Liver (tissue), 3 donors: ENCODE measurements at regions not wholly inside any gene's neighbourhood (a gene's known extent, or its start where the extent isn't known, plus 50 kb on each side); places are given as distances from the start of the nearest gene placed in this dataset.

ENCODE experiments used
- EGR1 ChIP-seq, 2 donors: IDR thresholded peaks; 2 replicates each; pipeline ENCODE4 v1.6.1; 2016 to 2018; ENCODE audit warnings: antibody characterized with exemption in 2 of 2, low read depth in 2 of 2
- FOXA1 ChIP-seq: IDR thresholded peaks from 2 replicates; pipeline ENCODE4 v1.6.1; 2016; ENCODE audit warnings: antibody characterized with exemption
- GABPA ChIP-seq, 2 donors: IDR thresholded peaks in 1 of 2; conservative IDR thresholded peaks in 1 of 2; 2 replicates each; pipeline ENCODE4 v1.6.1; 2016; ENCODE audit warnings: antibody characterized with exemption in 2 of 2, mild to moderate bottlenecking in 1 of 2, moderate library complexity in 1 of 2
- HNF4A ChIP-seq, 2 donors: conservative IDR thresholded peaks; 2 replicates each; pipeline ENCODE4 v1.6.1; 2016; ENCODE audit warnings: antibody characterized with exemption in 2 of 2, mild to moderate bottlenecking in 2 of 2
- JUND ChIP-seq, 2 donors: IDR thresholded peaks; 2 replicates each; pipeline ENCODE4 v1.6.1; 2016; ENCODE audit warnings: antibody characterized with exemption in 2 of 2
- RAD21 ChIP-seq, 2 donors: IDR thresholded peaks; 2 replicates each; pipeline ENCODE4 v1.6.1; 2016; ENCODE audit warnings: antibody characterized with exemption in 2 of 2, mild to moderate bottlenecking in 2 of 2
- RXRA ChIP-seq, 2 donors: IDR thresholded peaks; 2 replicates each; pipeline ENCODE4 v1.6.1; 2017 to 2018; ENCODE audit warnings: antibody characterized with exemption in 2 of 2, mild to moderate bottlenecking in 1 of 2
- SP1 ChIP-seq: IDR thresholded peaks from 2 replicates; pipeline ENCODE4 v1.6.1; 2018; ENCODE audit warnings: antibody characterized with exemption, mild to moderate bottlenecking
- TAF1 ChIP-seq: conservative IDR thresholded peaks from 2 replicates; pipeline ENCODE4 v1.6.1; 2016; ENCODE audit warnings: antibody characterized with exemption, mild to moderate bottlenecking
- YY1 ChIP-seq: IDR thresholded peaks from 2 replicates; pipeline ENCODE4 v1.6.1; 2016; ENCODE audit warnings: antibody characterized with exemption, mild to moderate bottlenecking
- TF ChIP-seq, protein P1 (sequence below): IDR thresholded peaks from 2 replicates; pipeline ENCODE4 v1.6.1; 2016; ENCODE audit warnings: antibody characterized with exemption
- TF ChIP-seq, protein P2 (sequence below): fragments of 150-350 bp; IDR thresholded peaks from 2 replicates; pipeline ENCODE4 v1.5.1; 2017; ENCODE audit warnings: improper control_type of control experiment, low read depth, low read length; ENCODE audit not compliant: missing input control
- TF ChIP-seq, protein P3 (sequence below): IDR thresholded peaks from 2 replicates; pipeline ENCODE4 v1.6.1; 2016; ENCODE audit warnings: antibody characterized with exemption, mild to moderate bottlenecking
- TF ChIP-seq, protein P4 (sequence below): IDR thresholded peaks from 2 replicates; pipeline ENCODE4 v1.6.1; 2016; ENCODE audit warnings: antibody characterized with exemption
- donor health status: healthy.
- donor health status: healthy.

DNA sequence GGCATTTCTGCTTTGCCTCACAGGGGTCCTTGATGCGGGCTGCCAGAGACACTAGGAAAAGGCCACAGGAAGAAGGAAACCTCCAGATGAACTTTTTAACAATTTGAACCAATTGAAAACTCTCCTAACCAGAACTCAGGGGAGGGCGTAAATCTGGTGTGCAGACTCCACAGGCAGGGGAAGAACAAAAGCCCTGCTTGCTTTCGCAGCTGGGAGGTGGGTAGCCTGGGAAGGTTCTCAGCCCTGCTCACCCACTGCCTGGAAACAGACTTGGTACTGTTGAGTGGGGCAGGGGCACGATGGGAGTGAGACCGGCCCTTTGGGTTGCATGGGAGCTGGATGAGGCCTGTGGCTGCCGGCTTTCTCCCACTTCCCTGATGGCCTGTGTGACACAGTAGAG is 237.8 kb upstream of the TLE4 start:
- TF ChIP-seq, protein P1, sequence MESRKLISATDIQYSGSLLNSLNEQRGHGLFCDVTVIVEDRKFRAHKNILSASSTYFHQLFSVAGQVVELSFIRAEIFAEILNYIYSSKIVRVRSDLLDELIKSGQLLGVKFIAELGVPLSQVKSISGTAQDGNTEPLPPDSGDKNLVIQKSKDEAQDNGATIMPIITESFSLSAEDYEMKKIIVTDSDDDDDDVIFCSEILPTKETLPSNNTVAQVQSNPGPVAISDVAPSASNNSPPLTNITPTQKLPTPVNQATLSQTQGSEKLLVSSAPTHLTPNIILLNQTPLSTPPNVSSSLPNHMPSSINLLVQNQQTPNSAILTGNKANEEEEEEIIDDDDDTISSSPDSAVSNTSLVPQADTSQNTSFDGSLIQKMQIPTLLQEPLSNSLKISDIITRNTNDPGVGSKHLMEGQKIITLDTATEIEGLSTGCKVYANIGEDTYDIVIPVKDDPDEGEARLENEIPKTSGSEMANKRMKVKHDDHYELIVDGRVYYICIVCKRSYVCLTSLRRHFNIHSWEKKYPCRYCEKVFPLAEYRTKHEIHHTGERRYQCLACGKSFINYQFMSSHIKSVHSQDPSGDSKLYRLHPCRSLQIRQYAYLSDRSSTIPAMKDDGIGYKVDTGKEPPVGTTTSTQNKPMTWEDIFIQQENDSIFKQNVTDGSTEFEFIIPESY: no peak
- TF ChIP-seq, protein P2, sequence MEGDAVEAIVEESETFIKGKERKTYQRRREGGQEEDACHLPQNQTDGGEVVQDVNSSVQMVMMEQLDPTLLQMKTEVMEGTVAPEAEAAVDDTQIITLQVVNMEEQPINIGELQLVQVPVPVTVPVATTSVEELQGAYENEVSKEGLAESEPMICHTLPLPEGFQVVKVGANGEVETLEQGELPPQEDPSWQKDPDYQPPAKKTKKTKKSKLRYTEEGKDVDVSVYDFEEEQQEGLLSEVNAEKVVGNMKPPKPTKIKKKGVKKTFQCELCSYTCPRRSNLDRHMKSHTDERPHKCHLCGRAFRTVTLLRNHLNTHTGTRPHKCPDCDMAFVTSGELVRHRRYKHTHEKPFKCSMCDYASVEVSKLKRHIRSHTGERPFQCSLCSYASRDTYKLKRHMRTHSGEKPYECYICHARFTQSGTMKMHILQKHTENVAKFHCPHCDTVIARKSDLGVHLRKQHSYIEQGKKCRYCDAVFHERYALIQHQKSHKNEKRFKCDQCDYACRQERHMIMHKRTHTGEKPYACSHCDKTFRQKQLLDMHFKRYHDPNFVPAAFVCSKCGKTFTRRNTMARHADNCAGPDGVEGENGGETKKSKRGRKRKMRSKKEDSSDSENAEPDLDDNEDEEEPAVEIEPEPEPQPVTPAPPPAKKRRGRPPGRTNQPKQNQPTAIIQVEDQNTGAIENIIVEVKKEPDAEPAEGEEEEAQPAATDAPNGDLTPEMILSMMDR: no peak
- no peak for TF ChIP-seq GABPA (IDR thresholded peaks at IDR 0.05 in 1 of 2, conservative IDR thresholded peaks at IDR 0.05 in 1 of 2)
- no peak for TF ChIP-seq EGR1 (IDR thresholded peaks at IDR 0.05; ENCODE audit: low read depth in 2 of 2)
- TF ChIP-seq FOXA1: no peak
- TF ChIP-seq, protein P3, sequence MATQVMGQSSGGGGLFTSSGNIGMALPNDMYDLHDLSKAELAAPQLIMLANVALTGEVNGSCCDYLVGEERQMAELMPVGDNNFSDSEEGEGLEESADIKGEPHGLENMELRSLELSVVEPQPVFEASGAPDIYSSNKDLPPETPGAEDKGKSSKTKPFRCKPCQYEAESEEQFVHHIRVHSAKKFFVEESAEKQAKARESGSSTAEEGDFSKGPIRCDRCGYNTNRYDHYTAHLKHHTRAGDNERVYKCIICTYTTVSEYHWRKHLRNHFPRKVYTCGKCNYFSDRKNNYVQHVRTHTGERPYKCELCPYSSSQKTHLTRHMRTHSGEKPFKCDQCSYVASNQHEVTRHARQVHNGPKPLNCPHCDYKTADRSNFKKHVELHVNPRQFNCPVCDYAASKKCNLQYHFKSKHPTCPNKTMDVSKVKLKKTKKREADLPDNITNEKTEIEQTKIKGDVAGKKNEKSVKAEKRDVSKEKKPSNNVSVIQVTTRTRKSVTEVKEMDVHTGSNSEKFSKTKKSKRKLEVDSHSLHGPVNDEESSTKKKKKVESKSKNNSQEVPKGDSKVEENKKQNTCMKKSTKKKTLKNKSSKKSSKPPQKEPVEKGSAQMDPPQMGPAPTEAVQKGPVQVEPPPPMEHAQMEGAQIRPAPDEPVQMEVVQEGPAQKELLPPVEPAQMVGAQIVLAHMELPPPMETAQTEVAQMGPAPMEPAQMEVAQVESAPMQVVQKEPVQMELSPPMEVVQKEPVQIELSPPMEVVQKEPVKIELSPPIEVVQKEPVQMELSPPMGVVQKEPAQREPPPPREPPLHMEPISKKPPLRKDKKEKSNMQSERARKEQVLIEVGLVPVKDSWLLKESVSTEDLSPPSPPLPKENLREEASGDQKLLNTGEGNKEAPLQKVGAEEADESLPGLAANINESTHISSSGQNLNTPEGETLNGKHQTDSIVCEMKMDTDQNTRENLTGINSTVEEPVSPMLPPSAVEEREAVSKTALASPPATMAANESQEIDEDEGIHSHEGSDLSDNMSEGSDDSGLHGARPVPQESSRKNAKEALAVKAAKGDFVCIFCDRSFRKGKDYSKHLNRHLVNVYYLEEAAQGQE: no peak
- TF ChIP-seq, protein P4, sequence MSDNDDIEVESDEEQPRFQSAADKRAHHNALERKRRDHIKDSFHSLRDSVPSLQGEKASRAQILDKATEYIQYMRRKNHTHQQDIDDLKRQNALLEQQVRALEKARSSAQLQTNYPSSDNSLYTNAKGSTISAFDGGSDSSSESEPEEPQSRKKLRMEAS: no peak
- TF ChIP-seq RAD21 (IDR thresholded peaks at IDR 0.05): no peak
- TF ChIP-seq YY1: no peak
- TF ChIP-seq TAF1: no peak
- no peak for TF ChIP-seq RXRA (IDR thresholded peaks at IDR 0.05)
- TF ChIP-seq SP1: no peak
- TF ChIP-seq JUND (IDR thresholded peaks at IDR 0.05): no peak
- no peak for TF ChIP-seq HNF4A (conservative IDR thresholded peaks at IDR 0.05)
